Thyroid gland (tissue), 4 donors: ENCODE measurements at regions not wholly inside any gene's neighbourhood (a gene's known extent, or its start where the extent isn't known, plus 50 kb on each side); places are given as distances from the start of the nearest gene placed in this dataset.

Experiments
- CTCF ChIP-seq, 6 experiments: fragments of 200-600 bp in 3 of 6; fragments of 450-650 bp in 3 of 6; sonication (generic) in 3 of 6; IDR thresholded peaks; one replicate each; pipeline ENCODE4 v1.5.1; 2016 to 2019; ENCODE audit warnings: antibody characterized with exemption in 6 of 6, mild to moderate bottlenecking in 2 of 6, inconsistent platforms in 1 of 6, moderate library complexity in 1 of 6
- POLR2A ChIP-seq, 2 donors: fragments of 450-650 bp; IDR thresholded peaks; one replicate each; pipeline ENCODE4 v1.6.1; 2017; ENCODE audit warnings: antibody characterized with exemption in 2 of 2, mild to moderate bottlenecking in 2 of 2, moderate library complexity in 1 of 2

GRCh38 chr6:141607956-141608355 lies 524.8 kb upstream of the GJE1 start:
- TF ChIP-seq CTCF (IDR thresholded peaks at IDR 0.05): no peak
- no peak for TF ChIP-seq POLR2A (IDR thresholded peaks at IDR 0.05)
